Neutrophil (primary cell): ENCODE measurements at regions not wholly inside any gene's neighbourhood (a gene's known extent, or its start where the extent isn't known, plus 50 kb on each side); places are given as distances from the start of the nearest gene placed in this dataset.

Source experiments
- H3K27ac ChIP-seq: fragments of 200-600 bp; sonication (generic); 2 replicates; pipeline ENCODE4 v1.5.1; 2016; ENCODE audit warnings: mild to moderate bottlenecking, moderate library complexity
- H3K27me3 ChIP-seq: fragments of 200-600 bp; sonication (generic); 2 replicates; pipeline ENCODE4 v1.6.0; 2016; ENCODE audit warnings: mild to moderate bottlenecking
- H3K36me3 ChIP-seq: fragments of 200-600 bp; sonication (generic); 2 replicates; pipeline ENCODE4 v1.5.1; 2017
- H3K4me1 ChIP-seq, 2 experiments: fragments of 200-600 bp in 1 of 2; sonication (generic) in 1 of 2; 1 replicate in 1 of 2; 2 replicates in 1 of 2; pipeline versions ENCODE4 v1.5.1 to v1.6.1; 2013 to 2016; ENCODE audit warnings: low read depth in 1 of 2, low read length in 1 of 2, mild to moderate bottlenecking in 1 of 2, moderate library complexity in 1 of 2; ENCODE audit not compliant: control insufficient read depth in 1 of 2, insufficient read depth in 1 of 2
- H3K4me3 ChIP-seq, 2 experiments: fragments of 200-600 bp in 1 of 2; sonication (generic) in 1 of 2; 1 replicate in 1 of 2; 2 replicates in 1 of 2; pipeline ENCODE4 v1.5.1; 2013 to 2016; ENCODE audit warnings: low read depth in 1 of 2, low read length in 1 of 2, mild to moderate bottlenecking in 1 of 2, moderate library complexity in 1 of 2
- H3K9me3 ChIP-seq: fragments of 200-600 bp; sonication (generic); 2 replicates; pipeline ENCODE4 v1.5.1; 2016
- CTCF ChIP-seq: fragments of 200-600 bp; sonication (generic); IDR thresholded peaks from 2 replicates; pipeline ENCODE4 v1.5.1; 2016; ENCODE audit warnings: antibody characterized with exemption

GRCh38 chr5:167406513-167406912 is 884.9 kb upstream of the WWC1 start:
- Histone ChIP-seq H3K4me3 (no peak overlapping the region), H3K4me1 (no peaks in the 10 kb centered on the region), H3K27me3 (no peaks in the 10 kb centered on the region), H3K36me3 (no peaks in the 10 kb centered on the region), H3K9me3 (no peaks in the 10 kb centered on the region), H3K27ac (no peak overlapping the region)
- no peak for TF ChIP-seq CTCF

- H3K4me1 ChIP-seq = no peaks in the 10 kb centered on the region
- no peak overlapping the region for H3K27ac ChIP-seq
- no peaks in the 10 kb centered on the region for H3K9me3 ChIP-seq
- H3K27me3 ChIP-seq = no peaks in the 10 kb centered on the region
- no peak overlapping the region for H3K4me3 ChIP-seq
- no peak for TF ChIP-seq CTCF
- no peaks in the 10 kb centered on the region for H3K36me3 ChIP-seq
Observed at GRCh38 chr5:167412556-167412955, 878.9 kb upstream of the WWC1 start.

- TF ChIP-seq CTCF = no peak
- no peaks in the 10 kb centered on the region for H3K4me1 ChIP-seq
- no peaks in the 10 kb centered on the region for H3K27me3 ChIP-seq
- no peak overlapping the region for H3K4me3 ChIP-seq
- H3K9me3 ChIP-seq = no peaks in the 10 kb centered on the region
- H3K27ac ChIP-seq = no peak overlapping the region
- H3K36me3 ChIP-seq = no peaks in the 10 kb centered on the region
Observed at GRCh38 chr5:167413506-167413905, 877.9 kb upstream of the WWC1 start.

DNA sequence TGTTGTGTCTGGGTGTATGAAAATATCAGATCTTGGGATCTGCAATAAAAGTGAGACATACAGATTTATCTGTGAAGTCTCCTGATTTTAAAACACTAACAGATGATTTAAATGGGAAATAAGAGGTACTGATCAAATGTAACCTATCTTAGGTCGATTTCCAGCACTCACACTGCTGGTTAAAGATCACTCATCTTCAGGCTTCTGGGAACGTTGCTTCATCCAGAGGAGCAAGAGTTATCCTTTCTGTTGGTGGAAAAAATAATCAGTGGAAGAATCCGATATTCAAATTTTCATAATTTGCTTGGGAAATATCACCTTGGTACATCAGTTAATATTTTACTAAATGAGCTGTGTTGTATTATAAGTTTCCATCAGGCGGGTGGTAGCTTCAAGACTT is 876.8 kb upstream of the WWC1 start:
- Histone ChIP-seq H3K4me3 (no peak overlapping the region), H3K9me3 (no peaks in the 10 kb centered on the region), H3K27ac (no peak overlapping the region), H3K36me3 (no peaks in the 10 kb centered on the region), H3K27me3 (no peaks in the 10 kb centered on the region), H3K4me1 (no peaks in the 10 kb centered on the region)
- no peak for TF ChIP-seq CTCF

- Histone ChIP-seq H3K36me3 (no peaks in the 10 kb centered on the region), H3K9me3 (no peaks in the 10 kb centered on the region), H3K27me3 (no peaks in the 10 kb centered on the region), H3K4me1 (no peaks in the 10 kb centered on the region), H3K27ac (no peak overlapping the region), H3K4me3 (no peak overlapping the region)
- TF ChIP-seq CTCF = no peak
Observed at GRCh38 chr5:167415779-167416746, 875.4 kb upstream of the WWC1 start.
